ENCODE measurements at regions not wholly inside any gene's neighbourhood (a gene's known extent, or its start where the extent isn't known, plus 50 kb on each side); places are given as distances from the start of the nearest gene placed in this dataset.
"Not testable (repeated sequence)": the region's sequence is repeated elsewhere in the genome, so short reads cannot be mapped to it uniquely, and the experiment has no call there.

GRCh38 chr2:126145752-126146151 is 510.2 kb upstream of the GYPC start:
- no peak for DNase-seq

- no peak for DNase-seq
These were observed 501.6 kb upstream of the GYPC start for GRCh38 chr2:126154256-126154785.

GRCh38 chr2:126160950-126161349 is 495.0 kb upstream of the GYPC start:
- DNase-seq: not testable (repeated sequence)

- no peak for DNase-seq
These were observed 483.2 kb upstream of the GYPC start for GRCh38 chr2:126172631-126173184.

- no peak for DNase-seq
These were observed 480.7 kb upstream of the GYPC start for GRCh38 chr2:126175222-126175621.

GRCh38 chr2:126177479-126177878 is 478.5 kb upstream of the GYPC start:
- no peak for DNase-seq

GRCh38 chr2:126187668-126188067 is 468.3 kb upstream of the GYPC start:
- DNase-seq: no peak

GRCh38 chr2:126189527-126189926 is 466.4 kb upstream of the GYPC start:
- no peak for DNase-seq

- no peak for DNase-seq
These were observed 455.4 kb upstream of the GYPC start for GRCh38 chr2:126200538-126200937.

GRCh38 chr2:126208266-126208665 is 447.7 kb upstream of the GYPC start:
- DNase-seq: no peak

- DNase-seq: no peak
These were observed 443.2 kb upstream of the GYPC start for GRCh38 chr2:126212735-126213134.

GRCh38 chr2:126219081-126219480 is 436.9 kb upstream of the GYPC start:
- DNase-seq: no peak

GRCh38 chr2:126220331-126220730 is 435.6 kb upstream of the GYPC start:
- no peak for DNase-seq

- DNase-seq: no peak
These were observed 434.5 kb upstream of the GYPC start for GRCh38 chr2:126221506-126221905.

GRCh38 chr2:126222278-126222677 is 433.7 kb upstream of the GYPC start:
- DNase-seq: no peak

GRCh38 chr2:126224776-126225175 is 431.2 kb upstream of the GYPC start:
- no peak for DNase-seq

GRCh38 chr2:126227250-126227649 is 428.7 kb upstream of the GYPC start:
- no peak for DNase-seq

GRCh38 chr2:126228531-126228930 is 427.4 kb upstream of the GYPC start:
- no peak for DNase-seq

GRCh38 chr2:126238251-126238650 is 417.7 kb upstream of the GYPC start:
- DNase-seq: no peak

- DNase-seq: no peak
These were observed 416.5 kb upstream of the GYPC start for GRCh38 chr2:126239320-126239955.

GRCh38 chr2:126241001-126241400 is 415.0 kb upstream of the GYPC start:
- DNase-seq: no peak

GRCh38 chr2:126241411-126241810 is 414.5 kb upstream of the GYPC start:
- no peak for DNase-seq

GRCh38 chr2:126244937-126245336 is 411.0 kb upstream of the GYPC start:
- peak; percentile 72 for DNase-seq

- DNase-seq: no peak
These were observed 402.3 kb upstream of the GYPC start for GRCh38 chr2:126253669-126254068.

- DNase-seq: no peak
These were observed 391.3 kb upstream of the GYPC start for GRCh38 chr2:126264625-126265024.

All from activated CD4-positive, alpha-beta T cell treated with anti-CD3 and anti-CD28 coated beads for 48 hours (primary cell).